Upper lobe of right lung (tissue), 1 donor: ENCODE measurements at regions not wholly inside any gene's neighbourhood (a gene's known extent, or its start where the extent isn't known, plus 50 kb on each side); places are given as distances from the start of the nearest gene placed in this dataset.

Experiments
- ATAC-seq: fragments of 200-7000 bp; cut with Tn5 transposase; one replicate; pipeline ENCODE4 v1.9.1; 2020; ENCODE audit warnings: mild to moderate bottlenecking, moderate library complexity
- DNase-seq: peaks from one replicate; pipeline ENCODE4 v3.0.0-alpha.2; 2020
- H3K27ac ChIP-seq: fragments of 200-600 bp; one replicate; pipeline ENCODE4 v1.8.0; 2022
- H3K27me3 ChIP-seq: fragments of 200-600 bp; one replicate; pipeline ENCODE4 v1.8.0; 2022; ENCODE audit warnings: mild to moderate bottlenecking
- H3K36me3 ChIP-seq: fragments of 200-600 bp; one replicate; pipeline ENCODE4 v1.8.0; 2022
- H3K4me1 ChIP-seq: fragments of 200-600 bp; one replicate; pipeline ENCODE4 v1.8.0; 2022
- H3K4me3 ChIP-seq: fragments of 200-600 bp; one replicate; pipeline ENCODE4 v1.8.0; 2022; ENCODE audit warnings: mild to moderate bottlenecking
- H3K9me3 ChIP-seq: fragments of 200-600 bp; one replicate; pipeline ENCODE4 v1.8.0; 2022
- CTCF ChIP-seq: fragments of 200-600 bp; IDR thresholded peaks from one replicate; pipeline ENCODE4 v1.8.0; 2022; ENCODE audit warnings: antibody characterized with exemption
- intact Hi-C: fragments of 100-400 bp; cut with DNase I; formaldehyde crosslinking; loops from one replicate; pipeline ENCODE4 v1.11.0; 2022
- donor health status: DM: no; HTN: yes; CAD: no; lungs with severe emphysema.

GRCh38 chr4:165737309-165737972, 135.6 kb upstream of the TLL1 start:
- ATAC-seq: no peak
- no peak for TF ChIP-seq CTCF
- intact Hi-C loops: no loop called here
- no peak for DNase-seq
- Histone ChIP-seq H3K9me3 (no peaks in the 10 kb centered on the region), H3K27me3 (no peaks in the 10 kb centered on the region), H3K4me3 (no peak overlapping the region), H3K4me1 (no peaks in the 10 kb centered on the region), H3K36me3 (no peaks in the 10 kb centered on the region), H3K27ac (no peak overlapping the region)

DNA sequence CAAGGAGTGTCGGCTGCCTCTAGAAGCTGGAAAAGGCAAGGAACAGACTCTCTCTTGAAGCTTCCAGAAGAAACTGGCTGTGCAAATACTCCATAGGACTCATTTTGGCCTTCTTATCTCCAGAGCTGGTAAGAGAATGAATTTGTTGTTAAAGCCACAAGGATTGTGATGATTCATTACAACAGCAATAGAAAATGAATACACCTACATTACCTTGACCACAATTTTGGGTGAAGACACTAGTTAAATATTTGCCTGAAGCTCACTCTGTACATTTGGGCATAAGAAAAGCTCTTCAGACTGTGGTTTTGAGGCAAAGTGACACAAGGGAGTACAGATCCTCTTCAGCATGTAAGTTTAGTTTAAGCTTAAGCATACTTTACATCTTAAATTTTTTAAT, 134.5 kb upstream of the TLL1 start:
- Histone ChIP-seq H3K4me3 (no peak overlapping the region), H3K27me3 (no peaks in the 10 kb centered on the region), H3K36me3 (no peaks in the 10 kb centered on the region), H3K9me3 (no peaks in the 10 kb centered on the region), H3K27ac (no peak overlapping the region), H3K4me1 (no peaks in the 10 kb centered on the region)
- intact Hi-C loops: no loop called here
- TF ChIP-seq CTCF: no peak
- DNase-seq: no peak
- no peak for ATAC-seq

DNA sequence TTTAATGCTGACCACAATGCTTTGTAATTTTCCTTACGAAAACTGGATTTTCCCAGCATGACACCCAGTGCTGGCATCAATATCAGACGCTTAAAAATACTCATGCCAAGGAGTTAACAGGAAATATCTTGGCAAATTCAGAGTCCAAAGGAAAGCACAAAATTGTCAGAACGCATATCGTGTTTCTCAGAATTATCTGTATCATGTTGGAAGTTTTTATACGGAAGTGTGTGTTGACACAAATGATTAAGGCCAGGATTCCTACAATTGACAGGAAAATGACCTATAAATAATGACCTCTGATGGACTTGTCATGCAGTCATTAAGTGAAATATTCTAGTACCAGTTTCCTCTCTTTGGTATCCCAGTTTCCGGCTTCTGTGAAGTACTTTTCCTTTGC, 132.1 kb upstream of the TLL1 start:
- H3K4me1 ChIP-seq: no peaks in the 10 kb centered on the region
- no peak for TF ChIP-seq CTCF
- H3K27ac ChIP-seq: no peak overlapping the region
- no peaks in the 10 kb centered on the region for H3K36me3 ChIP-seq
- no peaks in the 10 kb centered on the region for H3K9me3 ChIP-seq
- H3K27me3 ChIP-seq: no peaks in the 10 kb centered on the region
- no peak overlapping the region for H3K4me3 ChIP-seq
- intact Hi-C loops: no loop called here
- DNase-seq: no peak
- ATAC-seq: no peak

- no peak overlapping the region for H3K4me3 ChIP-seq
- intact Hi-C loops: no loop called here
- no peak overlapping the region for H3K27ac ChIP-seq
- H3K36me3 ChIP-seq: no peaks in the 10 kb centered on the region
- DNase-seq (no peak), ATAC-seq (no peak)
- H3K27me3 ChIP-seq: no peaks in the 10 kb centered on the region
- no peaks in the 10 kb centered on the region for H3K9me3 ChIP-seq
- H3K4me1 ChIP-seq: no peaks in the 10 kb centered on the region
- no peak for TF ChIP-seq CTCF
Observed at GRCh38 chr4:165743422-165743821, 129.6 kb upstream of the TLL1 start.

GRCh38 chr4:165744370-165744769, 128.7 kb upstream of the TLL1 start:
- TF ChIP-seq CTCF: no peak
- no peak for DNase-seq
- Histone ChIP-seq H3K4me3 (no peak overlapping the region), H3K27me3 (no peaks in the 10 kb centered on the region), H3K27ac (no peak overlapping the region), H3K4me1 (no peaks in the 10 kb centered on the region), H3K36me3 (no peaks in the 10 kb centered on the region), H3K9me3 (no peaks in the 10 kb centered on the region)
- no peak for ATAC-seq
- intact Hi-C loops: no loop called here

DNA sequence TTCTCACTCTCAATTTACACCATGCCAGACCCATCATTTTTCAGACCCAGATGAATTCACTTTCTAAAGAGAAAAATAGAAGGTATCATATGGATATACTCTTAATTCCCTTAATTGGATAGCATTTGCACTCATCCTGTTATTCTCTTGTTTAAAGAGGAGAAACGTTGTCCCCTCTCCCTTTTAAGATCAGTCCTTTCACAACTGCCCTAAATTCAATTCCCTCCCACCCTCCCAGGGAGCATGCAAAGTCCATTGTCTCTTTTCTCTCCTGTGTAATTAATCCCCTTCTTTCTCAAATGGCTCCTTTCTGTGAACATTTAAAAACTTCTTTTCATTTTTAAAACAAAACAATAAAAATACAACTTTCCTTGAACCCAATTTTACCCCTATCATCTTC, 124.7 kb upstream of the TLL1 start:
- no peak overlapping the region for H3K27ac ChIP-seq
- intact Hi-C loops: no loop called here

More for the DNA sequence above, 124.7 kb upstream of the TLL1 start:
- H3K27me3 ChIP-seq: no peaks in the 10 kb centered on the region
- no peak overlapping the region for H3K4me3 ChIP-seq
- no peak for TF ChIP-seq CTCF
- no peaks in the 10 kb centered on the region for H3K9me3 ChIP-seq
- H3K4me1 ChIP-seq: no peaks in the 10 kb centered on the region
- no peak for ATAC-seq
- DNase-seq: no peak
- no peaks in the 10 kb centered on the region for H3K36me3 ChIP-seq
